Pulmonary artery endothelial cell (primary cell): ENCODE measurements at regions not wholly inside any gene's neighbourhood (a gene's known extent, or its start where the extent isn't known, plus 50 kb on each side); places are given as distances from the start of the nearest gene placed in this dataset.
"Not testable (repeated sequence)": the region's sequence is repeated elsewhere in the genome, so short reads cannot be mapped to it uniquely, and the experiment has no call there.

Source experiments
- DNase-seq: peaks from one replicate; pipeline ENCODE4 v3.0.0-alpha.2; 2011; ENCODE audit warnings: low read depth, low spot score

DNA sequence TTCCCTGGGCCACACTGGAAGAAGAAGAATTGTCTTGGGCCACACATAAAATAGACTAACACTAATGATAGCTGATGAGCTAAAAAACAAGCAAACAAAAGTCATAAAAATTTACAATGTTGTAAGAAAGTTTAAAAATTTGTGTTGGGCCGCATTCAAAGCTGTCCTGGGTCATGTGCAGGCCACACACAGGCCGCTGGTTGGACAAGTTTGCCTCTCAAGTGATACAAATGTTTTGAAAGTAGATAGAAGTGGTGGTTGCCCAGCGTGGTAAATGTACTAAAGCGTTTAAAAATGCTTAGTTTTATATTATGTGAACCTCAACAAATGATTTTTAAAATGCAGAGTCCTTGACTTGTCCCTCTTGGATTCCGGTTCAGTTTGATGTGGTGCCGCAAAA, 94.9 kb upstream of the TBCA start:
- DNase-seq, result no peak

- DNase-seq, result no peak
These were observed 93.1 kb upstream of the TBCA start for GRCh38 chr5:77869116-77869798.

GRCh38 chr5:77867914-77868313, 91.8 kb upstream of the TBCA start:
- DNase-seq, result no peak

DNA sequence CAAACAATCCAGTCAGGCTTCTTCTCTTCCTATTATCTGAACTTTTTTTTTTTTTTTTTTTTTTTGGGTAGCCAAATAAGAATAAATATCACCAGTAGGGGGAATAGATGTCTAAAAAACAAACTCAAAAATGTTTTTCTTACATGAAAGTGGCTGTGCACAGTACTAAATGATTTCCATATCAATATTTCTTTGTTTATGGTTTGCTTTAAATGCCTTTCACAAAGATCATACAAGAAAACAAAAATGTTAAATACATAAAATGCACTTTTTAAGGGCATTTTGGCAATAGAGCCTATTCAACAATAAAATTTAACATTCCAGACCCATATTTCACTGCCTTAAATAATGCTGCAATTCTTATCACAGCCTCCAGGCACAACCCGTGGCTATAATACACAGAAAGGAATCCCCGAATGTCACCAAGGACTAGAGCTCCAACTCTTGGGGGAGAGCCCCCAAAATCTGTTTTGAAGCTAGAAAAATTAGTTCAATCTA, 91.1 kb upstream of the TBCA start:
- no peak for DNase-seq

DNA sequence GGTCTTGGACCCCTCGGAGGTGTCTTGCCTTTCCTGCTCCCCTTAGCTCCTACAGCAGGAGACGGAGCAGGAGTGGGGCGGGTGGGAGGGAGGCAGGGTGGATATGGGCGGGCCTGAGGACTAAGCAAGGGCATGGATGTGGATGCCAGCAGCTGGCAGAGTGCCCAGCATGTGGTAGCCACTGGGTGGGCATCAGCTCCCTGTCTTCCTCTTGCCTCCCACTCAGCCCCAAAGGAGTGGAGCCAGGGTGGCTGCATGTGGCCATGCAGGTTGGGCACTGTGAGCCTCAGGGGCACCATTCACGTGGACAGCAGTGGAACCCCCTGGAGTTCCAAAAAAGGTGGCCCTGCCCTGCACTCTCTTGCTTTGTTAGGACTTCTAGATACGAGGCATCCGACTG, 90.1 kb upstream of the TBCA start:
- no peak for DNase-seq

- no peak for DNase-seq
These were observed 88.9 kb upstream of the TBCA start for GRCh38 chr5:77864997-77865396.

- no peak for DNase-seq
These were observed 87.0 kb upstream of the TBCA start for GRCh38 chr5:77863181-77863580.

GRCh38 chr5:77861576-77861975, 85.4 kb upstream of the TBCA start:
- no peak for DNase-seq

- DNase-seq, result no peak
These were observed 83.2 kb upstream of the TBCA start for GRCh38 chr5:77859306-77859705.

DNA sequence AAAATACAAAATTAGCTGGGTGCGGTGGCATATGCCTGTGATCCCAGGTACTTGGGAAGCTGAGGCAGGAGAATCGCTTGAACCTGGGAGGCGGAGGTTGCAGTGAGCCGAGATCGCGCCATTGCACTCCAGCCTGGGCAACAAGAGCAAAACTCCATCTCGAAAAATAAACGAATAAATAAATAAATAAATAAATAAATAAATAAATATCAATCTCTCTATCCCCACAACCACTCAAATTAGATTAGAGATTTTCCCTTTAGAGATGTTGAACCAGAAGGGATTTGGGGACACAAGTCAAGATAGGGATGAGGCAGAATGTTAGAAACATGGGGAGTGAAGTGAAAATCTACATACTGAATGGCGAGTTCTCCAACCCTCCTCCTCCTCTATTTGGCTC, 82.5 kb upstream of the TBCA start:
- not testable (repeated sequence) for DNase-seq

DNA sequence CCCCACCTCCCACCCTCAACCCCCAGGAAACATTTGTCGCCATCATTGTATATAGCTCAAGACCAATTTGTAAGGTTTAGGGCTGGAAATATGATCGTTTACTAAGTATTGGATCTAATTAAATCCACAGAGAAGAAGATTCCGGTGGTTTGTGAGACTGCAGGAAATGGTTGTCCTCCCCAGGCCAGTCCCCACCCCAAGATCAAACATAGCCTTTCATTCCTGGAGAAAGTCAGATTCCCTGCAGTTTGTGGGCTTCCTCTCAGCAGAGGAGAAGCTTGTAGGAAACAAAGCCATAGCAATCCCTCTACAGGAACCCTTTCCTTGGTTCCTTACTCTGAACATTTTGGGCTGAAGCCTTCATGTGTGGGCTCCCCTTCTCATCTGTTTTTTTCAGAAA, 79.2 kb upstream of the TBCA start:
- DNase-seq, result no peak

- DNase-seq, result no peak
These were observed 77.3 kb upstream of the TBCA start for GRCh38 chr5:77853353-77853907.

DNA sequence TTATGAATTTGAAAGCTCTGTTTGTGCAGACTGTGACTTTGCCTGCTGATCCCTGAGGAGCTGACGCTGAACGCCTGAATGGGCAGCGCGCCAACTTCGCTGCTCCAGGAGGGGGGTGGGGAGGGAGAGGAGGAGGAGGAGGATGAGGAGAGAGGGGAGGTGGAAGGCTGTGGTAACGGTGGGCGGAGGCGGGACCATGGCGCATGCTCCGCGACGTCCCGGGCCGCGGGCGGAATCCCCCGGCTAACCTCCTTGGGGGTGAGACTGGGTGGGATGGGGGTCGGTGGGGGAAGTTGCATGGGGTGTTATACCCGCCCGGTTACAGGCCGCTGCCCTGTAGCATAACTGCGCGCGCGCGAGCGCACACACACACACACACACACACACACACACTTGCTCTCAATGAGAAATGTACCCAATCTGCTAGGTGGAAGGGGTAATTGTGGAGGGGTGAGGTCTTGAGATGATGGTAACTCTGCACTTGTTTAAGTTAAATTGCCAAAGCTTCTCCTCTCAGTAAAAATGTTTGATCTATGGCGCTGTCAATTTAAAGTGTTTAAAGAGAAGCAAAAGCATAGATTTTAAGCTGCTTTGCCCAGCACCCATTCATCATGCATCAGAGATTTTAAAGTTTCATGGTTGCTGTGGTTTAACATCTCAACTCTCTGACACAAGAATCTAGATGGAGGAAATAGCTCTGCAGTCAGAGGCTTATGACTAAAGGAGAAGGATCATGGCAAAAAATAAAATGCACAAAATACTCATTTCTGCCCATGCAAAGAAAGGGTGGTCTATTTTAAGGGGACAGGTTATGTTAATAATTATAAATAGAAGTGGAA, 76.6 kb upstream of the TBCA start:
- no peak for DNase-seq

DNA sequence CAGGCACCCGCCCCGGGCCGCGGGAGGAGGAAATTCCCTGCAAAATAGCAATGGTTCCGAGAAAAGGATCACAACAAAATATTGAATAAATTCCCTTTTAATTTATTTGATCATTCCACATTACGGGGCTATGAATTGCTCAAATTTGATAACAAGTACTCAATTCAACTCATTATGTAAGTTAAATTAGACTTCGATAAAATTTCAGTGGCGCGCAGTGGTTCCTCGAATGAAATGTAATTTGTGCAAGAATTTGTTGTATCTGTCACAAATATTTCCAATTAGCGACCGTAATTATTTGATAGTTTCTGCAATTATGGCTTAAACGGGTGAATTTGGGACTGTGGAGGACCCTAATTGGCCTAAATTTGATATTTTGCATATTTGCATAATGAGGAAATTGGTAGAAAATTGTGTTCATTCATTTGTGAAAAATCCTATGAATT, 76.0 kb upstream of the TBCA start:
- no peak for DNase-seq

DNA sequence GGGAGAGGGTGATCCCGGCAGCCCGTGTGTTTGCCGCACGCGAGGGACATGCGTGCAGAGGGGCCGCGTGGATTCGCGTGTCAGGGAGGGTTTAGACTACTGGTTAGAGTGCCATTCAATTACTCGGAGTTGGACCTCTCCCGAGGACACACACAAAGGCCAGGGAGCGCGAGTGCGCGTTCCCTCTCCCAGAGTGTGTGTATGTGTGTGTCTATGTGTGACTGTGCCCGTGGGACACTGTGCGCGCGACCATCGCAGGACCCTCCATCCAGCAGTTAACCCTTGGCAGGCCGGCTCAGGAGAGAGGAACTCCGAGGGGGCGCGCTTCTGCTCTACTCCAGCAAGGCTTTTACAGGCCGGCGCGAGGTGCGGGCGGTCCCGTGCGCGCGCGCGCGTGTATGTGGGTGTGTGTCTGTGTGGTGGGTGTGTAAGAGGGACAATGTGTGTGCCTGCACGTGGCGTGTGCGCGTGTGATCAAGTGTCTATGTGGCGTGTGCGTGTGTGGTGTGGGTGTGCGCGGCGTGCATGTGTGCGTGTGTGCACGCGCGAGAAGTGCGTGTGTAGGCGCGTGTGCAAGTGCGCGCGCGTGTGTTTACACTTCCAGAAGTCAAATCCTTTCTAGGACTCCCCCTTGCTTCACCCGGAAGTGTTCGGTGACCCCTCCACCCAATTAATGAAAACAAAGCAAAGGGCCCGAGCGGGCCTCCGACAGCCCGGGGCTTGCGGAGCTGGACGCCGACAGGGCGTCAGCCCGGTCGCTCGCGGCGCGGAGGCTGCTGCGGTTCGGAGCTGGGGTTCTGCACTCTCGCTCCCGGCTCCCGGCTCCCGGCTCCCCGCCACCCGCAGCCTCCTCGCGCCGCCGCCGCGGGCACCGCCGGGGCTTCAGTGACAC, 75.3 kb upstream of the TBCA start:
- DNase-seq, result no peak

DNA sequence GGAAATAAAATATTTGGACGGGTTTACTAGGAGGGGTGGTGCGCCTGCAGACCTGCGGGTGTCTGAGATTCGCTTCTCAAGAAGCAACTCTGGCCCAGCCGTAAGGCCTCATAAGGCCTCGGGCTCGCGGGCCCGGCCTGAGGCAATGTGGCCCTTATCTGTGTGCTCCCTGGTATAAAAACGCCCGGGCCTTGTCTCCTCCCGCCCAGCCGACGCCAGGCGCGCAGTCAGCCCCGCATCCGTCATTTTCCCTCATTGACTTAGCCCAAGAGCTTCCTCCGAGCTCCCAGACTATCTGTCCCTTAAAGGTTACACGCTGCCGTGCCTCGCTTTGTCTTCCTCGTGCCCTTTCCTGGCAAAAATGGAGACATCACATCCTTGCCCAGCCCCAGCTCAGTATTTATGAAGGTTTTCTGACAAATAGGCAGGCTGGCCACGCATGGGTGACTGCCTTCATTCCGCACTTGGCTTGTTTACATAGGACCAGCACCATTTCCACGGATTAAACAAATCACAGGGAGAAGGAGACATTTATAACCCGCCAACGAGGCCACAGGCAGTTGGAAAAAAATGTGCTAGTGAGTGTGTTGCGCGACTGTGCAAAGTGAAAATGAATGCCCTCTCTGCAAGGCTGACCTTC, 74.5 kb upstream of the TBCA start:
- DNase-seq, result no peak

DNA sequence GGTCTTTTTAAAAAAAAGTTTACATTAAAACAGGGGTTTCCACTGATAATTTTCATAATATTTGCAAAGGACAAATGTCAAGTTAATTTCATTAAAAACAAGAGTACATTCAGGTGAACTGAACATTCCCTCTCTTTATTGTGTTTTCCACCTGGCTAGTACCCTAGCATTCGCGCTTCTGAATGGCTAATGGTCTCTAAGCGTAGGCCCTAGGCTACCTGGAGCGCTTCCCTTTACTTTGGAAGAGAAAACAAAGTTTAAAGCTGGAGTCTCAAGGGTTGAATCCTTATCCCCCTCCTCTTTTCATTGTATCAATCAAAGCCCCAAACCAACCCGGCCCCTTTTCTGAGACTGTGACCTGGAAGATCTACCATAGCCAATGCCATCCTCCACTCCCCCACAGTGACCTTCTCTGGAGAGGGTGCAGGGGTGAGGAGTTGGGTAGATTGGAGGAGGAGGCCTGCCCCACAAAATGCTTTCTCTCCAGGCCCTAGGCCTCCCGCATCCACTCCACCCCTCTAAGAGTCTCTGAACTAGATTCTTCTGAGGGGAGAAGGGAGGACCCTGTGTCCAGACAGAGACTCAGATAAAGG, 73.3 kb upstream of the TBCA start:
- DNase-seq, result no peak

DNA sequence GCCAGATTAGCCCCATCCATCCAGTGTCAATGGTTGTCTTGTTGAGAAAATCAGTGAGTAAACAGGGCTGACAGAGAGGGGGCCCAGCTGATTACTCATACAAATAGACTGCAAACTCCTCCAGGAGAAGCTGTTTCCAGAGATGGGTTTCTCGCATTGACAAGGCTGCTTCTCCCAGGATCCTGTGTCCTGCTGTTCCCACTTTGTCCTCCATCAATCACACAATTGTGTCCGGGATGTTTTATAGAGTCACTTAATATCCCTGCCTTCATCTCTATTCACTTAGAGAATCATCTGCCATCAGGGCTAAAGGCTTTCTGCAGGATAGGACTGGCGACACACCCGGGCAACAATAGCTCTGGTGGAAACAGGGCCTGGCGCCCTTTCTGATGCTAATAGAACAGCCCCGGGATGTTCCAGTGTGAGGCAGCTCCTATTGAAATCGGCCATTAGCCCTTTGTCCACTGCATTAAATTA, 71.7 kb upstream of the TBCA start:
- no peak for DNase-seq

DNA sequence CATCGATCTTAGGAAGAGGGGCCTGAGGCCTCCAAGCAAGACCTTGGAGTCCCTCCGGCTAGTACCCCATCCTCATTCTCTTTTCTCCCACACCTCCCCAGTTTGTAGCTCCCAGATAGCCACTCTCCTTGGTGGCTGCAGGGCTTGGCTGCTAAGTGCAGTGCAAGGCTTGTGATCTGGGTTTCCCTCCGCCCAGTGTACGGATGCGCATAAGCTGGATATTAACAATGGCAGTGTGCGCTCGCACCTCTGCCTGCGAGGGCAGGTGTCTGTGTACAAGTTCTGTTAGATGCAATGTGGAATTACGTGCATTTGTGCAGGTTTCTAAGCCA, 71.0 kb upstream of the TBCA start:
- no peak for DNase-seq

DNA sequence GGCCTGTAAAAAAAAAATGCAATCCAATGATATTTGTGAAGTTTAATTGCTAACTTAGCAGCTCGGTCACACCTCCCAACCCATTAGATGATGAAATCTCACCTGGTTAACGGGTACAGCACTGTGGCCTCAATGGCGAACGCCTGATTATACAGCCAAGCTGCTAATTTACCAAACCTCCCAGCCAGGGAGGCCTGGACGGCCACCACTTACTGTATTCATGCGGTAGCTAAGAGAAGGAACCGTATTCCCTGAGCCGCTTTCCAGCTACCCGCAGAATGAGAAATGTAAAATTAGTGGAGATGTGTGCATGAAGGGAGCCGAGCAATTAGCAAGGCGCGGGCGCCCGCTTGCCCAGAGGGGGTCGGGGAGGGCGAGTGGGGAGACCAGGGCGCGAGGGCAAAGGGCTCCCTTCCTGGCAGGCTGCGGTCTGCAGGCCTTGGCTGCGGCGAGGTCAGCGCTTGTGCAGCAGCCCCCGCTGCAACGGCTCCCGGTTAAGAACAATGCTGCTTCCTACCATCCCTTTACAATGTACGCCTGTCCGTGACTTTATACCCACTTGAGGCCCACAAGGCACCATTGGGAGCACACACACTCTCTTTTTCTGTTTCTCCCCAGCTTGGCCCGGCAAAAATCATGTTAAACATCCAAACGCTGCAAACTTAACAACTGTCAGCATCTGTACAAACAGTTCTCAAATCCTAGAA, 70.4 kb upstream of the TBCA start:
- no peak for DNase-seq
